Muscle of leg (tissue), 3 donors: ENCODE measurements at regions not wholly inside any gene's neighbourhood (a gene's known extent, or its start where the extent isn't known, plus 50 kb on each side); places are given as distances from the start of the nearest gene placed in this dataset.

Experiments
- DNase-seq: peaks from one replicate; pipeline ENCODE4 v3.0.0; 2013
- H3K27ac ChIP-seq: one replicate; pipeline ENCODE4 v1.5.1; 2013; ENCODE audit warnings: mild to moderate bottlenecking, low read length, control low read depth
- H3K27me3 ChIP-seq: one replicate; pipeline ENCODE4 v1.6.1; 2013; ENCODE audit warnings: low read length; ENCODE audit not compliant: control insufficient read depth, insufficient read depth
- H3K36me3 ChIP-seq: one replicate; pipeline ENCODE4 v1.6.1; 2013; ENCODE audit warnings: low read length; ENCODE audit not compliant: control insufficient read depth, insufficient read depth
- H3K4me1 ChIP-seq: one replicate; pipeline ENCODE4 v1.6.1; 2013; ENCODE audit warnings: low read length; ENCODE audit not compliant: control insufficient read depth, insufficient read depth
- H3K4me3 ChIP-seq: one replicate; pipeline ENCODE4 v1.5.1; 2013; ENCODE audit warnings: low read length, control low read depth
- H3K9me3 ChIP-seq: replicated peaks from 2 replicates; pipeline ENCODE4 v1.6.1; 2013; ENCODE audit warnings: low read depth, low read length; ENCODE audit not compliant: control insufficient read depth
- WGBS: methylation state at CpG from one replicate; pipeline ENCODE4 v1.1.5; 2013; ENCODE audit warnings: missing lambda C conversion rate; ENCODE audit not compliant: insufficient coverage; 5-methylcytosine and 5-hydroxymethylcytosine counted together

GRCh38 chr10:107619139-107619538 is 454.6 kb upstream of the SORCS1 start:
- no peak overlapping the region for H3K4me3 ChIP-seq
- H3K36me3 ChIP-seq, result no peaks in the 10 kb centered on the region
- no peaks in the 10 kb centered on the region for H3K4me1 ChIP-seq
- WGBS, result no CpG with 5 or more reads among the region's 1 CpG
- H3K27ac ChIP-seq, result no peak overlapping the region
- no peaks in the 10 kb centered on the region for H3K27me3 ChIP-seq
- no peak for DNase-seq
- H3K9me3 ChIP-seq, result no peaks in the 10 kb centered on the region

DNA sequence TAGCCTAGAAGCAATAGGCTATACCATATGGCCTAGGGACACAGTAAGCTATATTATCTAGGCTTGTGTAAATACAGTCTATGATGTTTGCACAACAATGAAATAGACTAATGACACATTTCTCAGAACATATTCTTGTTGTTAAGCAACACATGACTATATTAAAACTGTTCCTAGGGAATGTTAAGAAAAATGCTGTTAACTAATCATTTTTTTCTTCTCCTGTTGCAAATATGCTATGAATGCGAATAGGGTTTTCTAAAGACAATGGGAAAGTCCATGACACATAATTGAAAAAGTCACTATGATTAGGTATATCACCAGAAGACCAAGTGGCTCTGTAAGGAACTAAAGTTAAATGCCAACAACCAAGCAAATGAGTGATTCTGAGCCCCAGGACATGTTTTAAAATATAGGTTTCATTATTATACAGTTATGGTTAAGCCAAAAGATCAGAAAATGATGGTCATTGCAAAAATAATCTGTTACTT is 454.0 kb upstream of the SORCS1 start:
- WGBS, result no CpG with 5 or more reads among the region's 1 CpG
- H3K36me3 ChIP-seq, result no peaks in the 10 kb centered on the region
- H3K4me3 ChIP-seq, result no peak overlapping the region
- DNase-seq, result no peak
- no peaks in the 10 kb centered on the region for H3K9me3 ChIP-seq
- H3K27ac ChIP-seq, result no peak overlapping the region
- H3K4me1 ChIP-seq, result no peaks in the 10 kb centered on the region
- H3K27me3 ChIP-seq, result no peaks in the 10 kb centered on the region

- H3K27me3 ChIP-seq, result no peaks in the 10 kb centered on the region
- DNase-seq, result no peak
- no peak overlapping the region for H3K4me3 ChIP-seq
- H3K27ac ChIP-seq, result no peak overlapping the region
- H3K4me1 ChIP-seq, result no peaks in the 10 kb centered on the region
- H3K9me3 ChIP-seq, result no peaks in the 10 kb centered on the region
- no CpG with 5 or more reads among the region's 4 CpGs for WGBS
- H3K36me3 ChIP-seq, result no peaks in the 10 kb centered on the region
These were observed 452.2 kb upstream of the SORCS1 start for GRCh38 chr10:107616463-107617410.

- no peaks in the 10 kb centered on the region for H3K4me1 ChIP-seq
- no peaks in the 10 kb centered on the region for H3K36me3 ChIP-seq
- H3K27ac ChIP-seq, result no peak overlapping the region
- H3K9me3 ChIP-seq, result no peaks in the 10 kb centered on the region
- H3K27me3 ChIP-seq, result no peaks in the 10 kb centered on the region
- no peak overlapping the region for H3K4me3 ChIP-seq
- no peak for DNase-seq
These were observed 451.5 kb upstream of the SORCS1 start for GRCh38 chr10:107616031-107616430.

DNA sequence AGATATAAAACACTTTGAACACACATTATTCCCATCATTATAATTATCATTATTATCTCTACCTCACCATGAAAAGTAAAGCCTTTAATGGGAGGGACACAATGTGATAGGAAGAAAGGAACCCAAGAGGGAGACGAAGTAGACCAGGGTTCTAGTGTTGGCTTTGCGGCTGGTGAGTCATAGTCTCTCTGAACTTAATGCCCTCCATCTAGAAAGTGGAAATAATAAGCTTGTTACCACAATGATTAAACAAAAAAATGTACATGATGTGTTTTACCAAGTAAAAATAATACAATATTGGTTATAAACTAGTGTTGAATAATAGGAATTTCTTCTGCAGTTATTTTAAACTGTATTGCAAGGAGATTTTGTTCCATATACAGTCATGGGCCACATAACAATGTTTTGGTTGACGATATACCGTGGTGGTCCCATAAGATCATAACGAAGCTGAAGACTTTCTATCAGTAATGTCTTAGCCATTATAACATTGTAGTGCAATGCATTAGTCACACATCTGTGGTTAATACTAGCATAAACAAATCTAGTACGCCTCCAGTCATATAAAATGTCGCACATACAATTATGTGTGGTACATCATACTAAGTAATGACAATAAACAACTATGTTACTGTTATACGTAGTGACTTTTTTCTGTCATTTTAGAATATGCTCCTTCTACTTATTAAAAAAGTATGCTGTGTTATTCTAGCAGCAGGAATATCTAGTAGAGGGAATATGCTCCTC is 450.6 kb upstream of the SORCS1 start:
- no peak overlapping the region for H3K27ac ChIP-seq
- H3K27me3 ChIP-seq, result no peaks in the 10 kb centered on the region
- H3K4me1 ChIP-seq, result no peaks in the 10 kb centered on the region
- WGBS, result no CpG with 5 or more reads among the region's 8 CpGs
- no peak for DNase-seq
- H3K36me3 ChIP-seq, result no peaks in the 10 kb centered on the region
- H3K4me3 ChIP-seq, result no peak overlapping the region
- H3K9me3 ChIP-seq, result no peaks in the 10 kb centered on the region

DNA sequence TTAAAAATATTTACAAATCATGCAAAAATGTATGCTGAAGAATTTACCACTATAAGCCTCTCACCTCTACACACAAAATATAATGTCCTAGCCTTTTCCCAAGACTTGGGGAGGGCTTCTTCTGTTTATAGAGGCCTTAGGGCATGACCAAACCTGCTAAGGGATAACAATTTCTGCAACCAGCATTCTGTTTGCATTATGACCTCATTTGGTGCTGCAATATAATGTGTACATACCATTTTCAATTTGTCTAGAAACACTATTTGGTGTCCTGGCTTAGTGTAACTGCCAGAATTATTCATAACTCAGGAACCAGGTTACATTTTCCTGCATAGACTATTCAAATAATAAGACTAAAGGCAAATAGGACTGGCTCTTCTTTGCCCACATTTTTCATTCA is 446.6 kb upstream of the SORCS1 start:
- Histone ChIP-seq H3K36me3 (no peaks in the 10 kb centered on the region), H3K27ac (no peak overlapping the region), H3K27me3 (no peaks in the 10 kb centered on the region), H3K9me3 (no peaks in the 10 kb centered on the region), H3K4me3 (no peak overlapping the region), H3K4me1 (no peaks in the 10 kb centered on the region)
- no peak for DNase-seq

- Histone ChIP-seq H3K36me3 (no peaks in the 10 kb centered on the region), H3K4me3 (no peak overlapping the region), H3K9me3 (peaks cover 10% of the 10 kb centered on the region), H3K27ac (no peak overlapping the region), H3K4me1 (no peaks in the 10 kb centered on the region), H3K27me3 (no peaks in the 10 kb centered on the region)
- WGBS, result 73% methylated on average over 2 of the region's 3 CpGs
- DNase-seq, result no peak
These were observed 424.6 kb upstream of the SORCS1 start for GRCh38 chr10:107589081-107589480.

- no peak overlapping the region for H3K4me3 ChIP-seq
- 91% methylated on average over 1 of the region's 3 CpGs for WGBS
- no peaks in the 10 kb centered on the region for H3K27me3 ChIP-seq
- no peak overlapping the region for H3K27ac ChIP-seq
- peaks cover 11% of the 10 kb centered on the region for H3K9me3 ChIP-seq
- no peaks in the 10 kb centered on the region for H3K4me1 ChIP-seq
- DNase-seq, result no peak
- H3K36me3 ChIP-seq, result no peaks in the 10 kb centered on the region
These were observed 421.1 kb upstream of the SORCS1 start for GRCh38 chr10:107585630-107586029.

DNA sequence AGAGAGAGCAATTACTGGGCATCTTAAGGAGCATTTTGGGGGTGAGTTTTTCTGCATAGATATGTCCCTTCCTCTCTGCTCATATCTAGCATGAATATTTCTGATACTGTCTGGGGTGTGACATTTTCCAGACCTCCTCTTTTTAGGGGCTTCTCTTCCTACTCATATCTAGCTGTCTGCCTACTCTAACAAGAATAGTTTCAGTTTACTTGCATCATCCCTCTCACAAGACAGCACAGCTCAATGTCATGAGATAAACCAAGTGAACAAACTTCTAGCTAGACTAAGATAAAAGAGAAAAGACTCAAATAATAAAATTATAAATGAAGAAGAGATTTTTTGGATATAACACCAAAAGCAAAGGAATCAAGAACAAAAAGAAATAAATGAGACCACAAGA is 419.5 kb upstream of the SORCS1 start:
- DNase-seq, result no peak
- Histone ChIP-seq H3K27me3 (no peaks in the 10 kb centered on the region), H3K9me3 (peaks cover 11% of the 10 kb centered on the region)

GRCh38 chr10:107579970-107580369 is 415.5 kb upstream of the SORCS1 start:
- H3K4me1 ChIP-seq, result no peaks in the 10 kb centered on the region
- no peak overlapping the region for H3K27ac ChIP-seq
- H3K4me3 ChIP-seq, result no peak overlapping the region
- no peaks in the 10 kb centered on the region for H3K27me3 ChIP-seq
- no CpG with 5 or more reads among the region's 2 CpGs for WGBS
- peak; percentile 14 for DNase-seq
- H3K9me3 ChIP-seq, result peaks cover 2% of the 10 kb centered on the region
- H3K36me3 ChIP-seq, result no peaks in the 10 kb centered on the region

More for the DNA sequence above, 419.5 kb upstream of the SORCS1 start:
- Histone ChIP-seq H3K36me3 (no peaks in the 10 kb centered on the region), H3K4me1 (no peaks in the 10 kb centered on the region), H3K27ac (no peak overlapping the region), H3K4me3 (no peak overlapping the region)
